CD14-positive monocyte (primary cell): ENCODE measurements at regions not wholly inside any gene's neighbourhood (a gene's known extent, or its start where the extent isn't known, plus 50 kb on each side); places are given as distances from the start of the nearest gene placed in this dataset.

ENCODE experiments used
- DNase-seq, 3 donors: peaks; one replicate each; pipeline ENCODE4 v3.0.0-alpha.2; 2011 to 2022
- H2AFZ ChIP-seq: 2 replicates; pipeline ENCODE4 v1.6.0; 2012; ENCODE audit warnings: mild to moderate bottlenecking, low read depth, low read length, inconsistent platforms; ENCODE audit not compliant: insufficient read depth, poor library complexity, severe bottlenecking
- H3K27ac ChIP-seq, 2 donors: 1 replicate in 1 of 2; 2 replicates in 1 of 2; pipeline ENCODE4 v1.5.1; 2012 to 2013; ENCODE audit warnings: low read length in 2 of 2, control low read depth in 1 of 2, inconsistent platforms in 1 of 2, low read depth in 1 of 2, mild to moderate bottlenecking in 1 of 2
- H3K27me3 ChIP-seq, 2 donors: one replicate each; pipeline versions ENCODE4 v1.6.0 to v1.6.1; 2011 to 2013; ENCODE audit warnings: low read length in 2 of 2; ENCODE audit not compliant: control insufficient read depth in 2 of 2, insufficient read depth in 2 of 2
- H3K36me3 ChIP-seq, 2 donors: replicated peaks in 1 of 2; 1 replicate in 1 of 2; 2 replicates in 1 of 2; pipeline versions ENCODE4 v1.5.1 to v1.6.1; 2012 to 2013; ENCODE audit warnings: low read length in 2 of 2, control low read depth in 1 of 2, inconsistent platforms in 1 of 2, mild to moderate bottlenecking in 1 of 2; ENCODE audit not compliant: insufficient read depth in 2 of 2, control insufficient read depth in 1 of 2
- H3K4me1 ChIP-seq, 2 donors: 1 replicate in 1 of 2; 2 replicates in 1 of 2; pipeline versions ENCODE4 v1.5.1 to v1.6.1; 2012 to 2013; ENCODE audit warnings: low read length in 2 of 2, control low read depth in 1 of 2, inconsistent platforms in 1 of 2, mild to moderate bottlenecking in 1 of 2, moderate library complexity in 1 of 2; ENCODE audit not compliant: insufficient read depth in 2 of 2, control insufficient read depth in 1 of 2
- H3K4me2 ChIP-seq: replicated peaks from 2 replicates; pipeline ENCODE3; 2012; ENCODE audit warnings: low read length, moderate library complexity, mild to moderate bottlenecking; ENCODE audit not compliant: poor library complexity, severe bottlenecking; ENCODE audit errors: extremely low read depth
- H3K4me3 ChIP-seq, 3 experiments: fragments of 200-600 bp in 1 of 3; sonication (generic) in 1 of 3; replicated peaks in 1 of 3; 1 replicate in 2 of 3; 2 replicates in 1 of 3; pipeline ENCODE4 v1.5.1; 2011 to 2013; ENCODE audit warnings: low read length in 3 of 3, mild to moderate bottlenecking in 3 of 3, control low read depth in 2 of 3, low read depth in 2 of 3, inconsistent platforms in 1 of 3, moderate library complexity in 1 of 3
- H3K79me2 ChIP-seq: 2 replicates; pipeline ENCODE4 v1.6.0; 2012; ENCODE audit warnings: mild to moderate bottlenecking, control low read depth, inconsistent platforms, low read length, moderate library complexity; ENCODE audit not compliant: insufficient read depth
- H3K9ac ChIP-seq: 2 replicates; pipeline ENCODE4 v1.6.0; 2017; ENCODE audit warnings: low read length, mild to moderate bottlenecking; ENCODE audit not compliant: insufficient read depth, poor library complexity, severe bottlenecking
- H3K9me3 ChIP-seq, 2 donors: replicated peaks in 1 of 2; 1 replicate in 1 of 2; 2 replicates in 1 of 2; pipeline versions ENCODE4 v1.5.1 to v1.6.1; 2012 to 2013; ENCODE audit warnings: low read length in 2 of 2, control low read depth in 1 of 2; ENCODE audit not compliant: control insufficient read depth in 1 of 2, insufficient read depth in 1 of 2
- H4K20me1 ChIP-seq: 2 replicates; pipeline ENCODE4 v1.6.0; 2012; ENCODE audit warnings: mild to moderate bottlenecking, low read length, control low read depth, moderate library complexity; ENCODE audit not compliant: insufficient read depth
- H3K27ac Mint-ChIP-seq, 7 donors: one replicate each; pipeline ENCODE4 v1.8.0; 2020; ENCODE audit warnings: mild to moderate bottlenecking in 7 of 7, mixed read lengths in 7 of 7, moderate library complexity in 6 of 7, inconsistent platforms in 2 of 7
- H3K27me3 Mint-ChIP-seq, 3 donors: one replicate each; pipeline ENCODE4 v1.8.0; 2021 to 2022; ENCODE audit warnings: low read depth in 3 of 3, mild to moderate bottlenecking in 3 of 3, mixed read lengths in 3 of 3, moderate library complexity in 3 of 3, inconsistent platforms in 1 of 3
- H3K36me3 Mint-ChIP-seq, 2 donors: one replicate each; pipeline ENCODE4 v1.8.0; 2020; ENCODE audit warnings: mixed read lengths in 2 of 2, inconsistent platforms in 1 of 2, mild to moderate bottlenecking in 1 of 2
- H3K4me1 Mint-ChIP-seq: one replicate; pipeline ENCODE4 v1.8.0; 2020; ENCODE audit warnings: mild to moderate bottlenecking, mixed read lengths
- H3K4me3 Mint-ChIP-seq, 2 donors: one replicate each; pipeline ENCODE4 v1.8.0; 2020; ENCODE audit warnings: mild to moderate bottlenecking in 2 of 2, mixed read lengths in 2 of 2, moderate library complexity in 1 of 2
- H3K9me3 Mint-ChIP-seq, 7 donors: one replicate each; pipeline ENCODE4 v1.8.0; 2020 to 2022; ENCODE audit warnings: mixed read lengths in 7 of 7, mild to moderate bottlenecking in 6 of 7, moderate library complexity in 6 of 7, inconsistent platforms in 2 of 7
- WGBS: methylation state at CpG from one replicate; pipeline ENCODE4 v1.1.5; 2013; ENCODE audit warnings: missing lambda C conversion rate; ENCODE audit not compliant: insufficient coverage; 5-methylcytosine and 5-hydroxymethylcytosine counted together
- intact Hi-C, 2 donors: fragments of 100-400 bp; cut with micrococcal nuclease; formaldehyde crosslinking; loops; one replicate each; pipeline versions ENCODE4 v1.15.0 to v1.15.1; 2023
- TF ChIP-seq, protein P1 (sequence below): fragments of 200-600 bp; IDR thresholded peaks from one replicate; pipeline ENCODE4 v1.8.0; 2022; ENCODE audit warnings: antibody characterized with exemption, mild to moderate bottlenecking

- no peak overlapping the region for H3K4me2 ChIP-seq
- no peak overlapping the region for H3K4me3 ChIP-seq
- Mint-ChIP-seq H3K36me3 (no peaks in the 10 kb centered on the region), H3K4me3 (no peak overlapping the region), H3K9me3 (peaks cover 0 to 5% (median 0%) of the 10 kb centered on the region in 7 donors), H3K27me3 (peaks cover 0 to 4% (median 2%) of the 10 kb centered on the region in 3 donors), H3K27ac (no peak overlapping the region), H3K4me1 (no peaks in the 10 kb centered on the region)
- no peak for DNase-seq
- H3K27me3 ChIP-seq = no peaks in the 10 kb centered on the region
- no peaks in the 10 kb centered on the region for H3K9me3 ChIP-seq
- no peaks in the 10 kb centered on the region for H3K36me3 ChIP-seq
- TF ChIP-seq, protein P1, sequence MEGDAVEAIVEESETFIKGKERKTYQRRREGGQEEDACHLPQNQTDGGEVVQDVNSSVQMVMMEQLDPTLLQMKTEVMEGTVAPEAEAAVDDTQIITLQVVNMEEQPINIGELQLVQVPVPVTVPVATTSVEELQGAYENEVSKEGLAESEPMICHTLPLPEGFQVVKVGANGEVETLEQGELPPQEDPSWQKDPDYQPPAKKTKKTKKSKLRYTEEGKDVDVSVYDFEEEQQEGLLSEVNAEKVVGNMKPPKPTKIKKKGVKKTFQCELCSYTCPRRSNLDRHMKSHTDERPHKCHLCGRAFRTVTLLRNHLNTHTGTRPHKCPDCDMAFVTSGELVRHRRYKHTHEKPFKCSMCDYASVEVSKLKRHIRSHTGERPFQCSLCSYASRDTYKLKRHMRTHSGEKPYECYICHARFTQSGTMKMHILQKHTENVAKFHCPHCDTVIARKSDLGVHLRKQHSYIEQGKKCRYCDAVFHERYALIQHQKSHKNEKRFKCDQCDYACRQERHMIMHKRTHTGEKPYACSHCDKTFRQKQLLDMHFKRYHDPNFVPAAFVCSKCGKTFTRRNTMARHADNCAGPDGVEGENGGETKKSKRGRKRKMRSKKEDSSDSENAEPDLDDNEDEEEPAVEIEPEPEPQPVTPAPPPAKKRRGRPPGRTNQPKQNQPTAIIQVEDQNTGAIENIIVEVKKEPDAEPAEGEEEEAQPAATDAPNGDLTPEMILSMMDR = no peak
- H3K27ac ChIP-seq = no peak overlapping the region
- H3K4me1 ChIP-seq = no peaks in the 10 kb centered on the region
- no peak overlapping the region for H2AFZ ChIP-seq
- no peaks in the 10 kb centered on the region for H4K20me1 ChIP-seq
- no peaks in the 10 kb centered on the region for H3K79me2 ChIP-seq
- WGBS = 73% methylated on average over 5 of the region's 6 CpGs
- no peak overlapping the region for H3K9ac ChIP-seq
- intact Hi-C loops = no loop called here
Observed at GRCh38 chr7:25287291-25287690, 59.0 kb upstream of the NPVF start.

GRCh38 chr7:25288556-25289307 lies 60.4 kb upstream of the NPVF start:
- H4K20me1 ChIP-seq = no peaks in the 10 kb centered on the region
- no peaks in the 10 kb centered on the region for H3K36me3 ChIP-seq
- H3K9ac ChIP-seq = no peak overlapping the region
- H3K79me2 ChIP-seq = no peaks in the 10 kb centered on the region
- Mint-ChIP-seq H3K4me3 (no peak overlapping the region), H3K4me1 (no peaks in the 10 kb centered on the region), H3K36me3 (no peaks in the 10 kb centered on the region), H3K27me3 (peaks cover 0 to 3% (median 2%) of the 10 kb centered on the region in 3 donors), H3K27ac (no peak overlapping the region), H3K9me3 (peaks cover 0 to 5% (median 0%) of the 10 kb centered on the region in 7 donors)
- H3K4me1 ChIP-seq = no peaks in the 10 kb centered on the region
- 100% methylated on average over 2 of the region's 6 CpGs for WGBS
- H3K4me2 ChIP-seq = no peak overlapping the region
- intact Hi-C loops = no loop called here
- H3K4me3 ChIP-seq = no peak overlapping the region
- no peak overlapping the region for H2AFZ ChIP-seq
- no peaks in the 10 kb centered on the region for H3K27me3 ChIP-seq
- TF ChIP-seq, protein P1 = no peak
- no peak for DNase-seq
- H3K27ac ChIP-seq = no peak overlapping the region
- H3K9me3 ChIP-seq = no peaks in the 10 kb centered on the region
